Stimulated activated CD8-positive, alpha-beta memory T cell treated with anti-CD3 and anti-CD28 coated beads, Interleukin-2, amount 100 ng/mL, for 1 hour (primary cell): ENCODE measurements at regions not wholly inside any gene's neighbourhood (a gene's known extent, or its start where the extent isn't known, plus 50 kb on each side); places are given as distances from the start of the nearest gene placed in this dataset.
"Not testable (repeated sequence)": the region's sequence is repeated elsewhere in the genome, so short reads cannot be mapped to it uniquely, and the experiment has no call there.

Source experiments
- DNase-seq, 2 donors: peaks; one replicate each; pipeline ENCODE4 v3.0.0-alpha.2; 2020; ENCODE audit warnings: low read depth in 2 of 2

- no peak for DNase-seq
Observed at GRCh38 chr2:82819951-82820350, 1639.1 kb downstream of the SUCLG1 start.

GRCh38 chr2:82814146-82814545, 1644.9 kb downstream of the SUCLG1 start:
- DNase-seq: no peak

GRCh38 chr2:82811946-82812345, 1647.1 kb downstream of the SUCLG1 start:
- DNase-seq: no peak

- no peak for DNase-seq
Observed at GRCh38 chr2:82803307-82803706, 1655.8 kb downstream of the SUCLG1 start.

- DNase-seq: no peak
Observed at GRCh38 chr2:82797469-82797868, 1661.6 kb downstream of the SUCLG1 start.

GRCh38 chr2:82796132-82796531, 1662.9 kb downstream of the SUCLG1 start:
- DNase-seq: no peak

- DNase-seq: no peak
Observed at GRCh38 chr2:82795446-82795845, 1663.6 kb downstream of the SUCLG1 start.

- no peak for DNase-seq
Observed at GRCh38 chr2:82793711-82794435, 1665.2 kb downstream of the SUCLG1 start.

GRCh38 chr2:82792316-82792715, 1666.8 kb downstream of the SUCLG1 start:
- DNase-seq: no peak

- DNase-seq: no peak
Observed at GRCh38 chr2:82790206-82791021, 1668.7 kb downstream of the SUCLG1 start.

- DNase-seq: no peak
Observed at GRCh38 chr2:82789851-82790205, 1669.3 kb downstream of the SUCLG1 start.

- DNase-seq: no peak
Observed at GRCh38 chr2:82781176-82781915, 1677.7 kb downstream of the SUCLG1 start.

- no peak for DNase-seq
Observed at GRCh38 chr2:82780050-82780449, 1679.0 kb downstream of the SUCLG1 start.

- no peak for DNase-seq
Observed at GRCh38 chr2:82752396-82752795, 1706.7 kb downstream of the SUCLG1 start.

- DNase-seq: no peak
Observed at GRCh38 chr2:82748653-82749052, 1710.4 kb downstream of the SUCLG1 start.

GRCh38 chr2:82740527-82740926, 1718.6 kb downstream of the SUCLG1 start:
- no peak for DNase-seq

GRCh38 chr2:82737965-82738364, 1721.1 kb downstream of the SUCLG1 start:
- not testable (repeated sequence) for DNase-seq

GRCh38 chr2:82735336-82735735, 1723.7 kb downstream of the SUCLG1 start:
- DNase-seq: no peak

- no peak for DNase-seq
Observed at GRCh38 chr2:82731824-82732223, 1727.3 kb downstream of the SUCLG1 start.

- DNase-seq: no peak
Observed at GRCh38 chr2:82730811-82731210, 1728.3 kb downstream of the SUCLG1 start.

- DNase-seq: no peak
Observed at GRCh38 chr2:82728090-82728489, 1731.0 kb downstream of the SUCLG1 start.

GRCh38 chr2:82708681-82709080, 1750.4 kb downstream of the SUCLG1 start:
- no peak for DNase-seq

GRCh38 chr2:82697231-82697630, 1761.8 kb downstream of the SUCLG1 start:
- no peak for DNase-seq
